ENCODE measurements at regions not wholly inside any gene's neighbourhood (a gene's known extent, or its start where the extent isn't known, plus 50 kb on each side); places are given as distances from the start of the nearest gene placed in this dataset.
"Not testable (repeated sequence)": the region's sequence is repeated elsewhere in the genome, so short reads cannot be mapped to it uniquely, and the experiment has no call there.

GRCh38 chr9:115877852-115878438, 275.6 kb upstream of the PAPPA start:
- no peak for DNase-seq (ENCODE audit: low read depth, low spot score)

GRCh38 chr9:115879451-115879850, 274.1 kb upstream of the PAPPA start:
- no peak for DNase-seq (ENCODE audit: low read depth, low spot score)

DNA sequence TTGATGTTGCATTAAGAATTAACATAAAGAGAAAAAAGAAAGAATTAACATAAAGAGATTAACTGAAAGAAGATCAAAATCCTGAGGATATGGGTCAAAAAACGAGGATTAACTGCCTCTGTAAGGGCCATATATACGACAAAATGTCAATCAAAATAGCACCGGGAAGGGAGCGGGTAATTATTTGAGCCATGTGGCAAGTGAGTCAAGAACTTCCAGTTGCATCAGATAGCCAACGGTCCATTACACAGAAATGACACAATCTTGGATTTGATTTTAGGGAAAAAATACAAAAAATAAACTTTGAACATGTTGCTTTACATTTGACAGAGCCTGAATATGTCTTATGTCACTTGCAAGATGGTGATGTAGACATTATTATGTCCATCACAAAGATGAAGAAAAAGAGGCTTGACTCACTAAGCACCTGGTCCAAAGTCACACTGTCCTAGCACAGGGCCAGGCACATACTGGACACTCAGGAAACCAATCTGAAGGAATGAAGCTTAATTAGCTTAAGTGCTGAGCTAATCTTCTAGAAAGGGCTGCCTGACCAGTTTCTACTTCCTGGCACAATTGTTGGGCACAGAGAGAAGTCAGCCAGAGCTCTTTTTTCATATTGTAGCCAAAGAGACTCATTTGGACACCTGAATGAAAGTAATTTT, 273.2 kb upstream of the PAPPA start:
- no peak for DNase-seq (ENCODE audit: low read depth, low spot score)

DNA sequence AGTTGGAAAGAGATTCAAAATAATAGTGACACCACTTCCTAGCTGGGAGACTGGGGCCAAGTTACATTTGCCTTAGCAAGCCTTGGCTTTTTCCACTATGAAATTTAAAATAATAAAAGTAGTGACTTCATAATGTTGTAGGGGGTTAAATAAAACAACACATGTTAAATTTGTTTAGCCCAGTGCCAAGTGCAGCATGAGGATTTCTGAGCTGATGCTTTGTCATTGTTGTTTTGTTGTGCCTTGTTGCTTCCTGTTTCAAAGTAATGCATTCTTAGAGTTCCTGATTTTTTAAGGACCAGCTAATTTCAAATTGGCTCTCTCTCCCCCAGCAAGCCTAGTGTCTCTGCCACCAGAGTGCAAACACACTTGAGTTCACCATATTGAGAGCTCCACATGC, 270.7 kb upstream of the PAPPA start:
- DNase-seq (ENCODE audit: low read depth, low spot score) = peak; percentile 47

GRCh38 chr9:115883467-115884329, 269.9 kb upstream of the PAPPA start:
- DNase-seq (ENCODE audit: low read depth, low spot score) = peak; percentile 60

DNA sequence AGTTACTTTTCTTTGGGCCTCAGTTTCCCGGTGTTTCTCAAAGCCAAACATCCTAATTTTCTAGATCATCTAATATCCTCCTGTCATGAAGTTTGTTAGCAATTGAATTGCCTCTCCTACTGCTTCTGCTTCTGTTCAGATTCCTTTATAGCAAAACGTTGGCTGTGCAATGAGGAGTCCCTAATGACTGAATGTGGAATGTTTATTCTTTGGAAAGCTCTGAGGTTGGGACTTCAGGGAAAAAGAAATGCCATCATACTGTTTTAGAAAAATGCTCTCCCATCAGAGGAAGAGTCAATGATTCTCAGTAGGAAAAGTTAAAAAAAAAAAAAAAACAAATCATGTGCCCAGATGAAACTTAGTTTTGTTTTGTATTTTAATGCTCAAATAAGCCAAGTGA, 268.7 kb upstream of the PAPPA start:
- peak; percentile 60 for DNase-seq (ENCODE audit: low read depth, low spot score)

GRCh38 chr9:115888131-115888530, 265.5 kb upstream of the PAPPA start:
- no peak for DNase-seq (ENCODE audit: low read depth, low spot score)

- peak; percentile 16 for DNase-seq (ENCODE audit: low read depth, low spot score)
These were observed 261.7 kb upstream of the PAPPA start for GRCh38 chr9:115891929-115892328.

DNA sequence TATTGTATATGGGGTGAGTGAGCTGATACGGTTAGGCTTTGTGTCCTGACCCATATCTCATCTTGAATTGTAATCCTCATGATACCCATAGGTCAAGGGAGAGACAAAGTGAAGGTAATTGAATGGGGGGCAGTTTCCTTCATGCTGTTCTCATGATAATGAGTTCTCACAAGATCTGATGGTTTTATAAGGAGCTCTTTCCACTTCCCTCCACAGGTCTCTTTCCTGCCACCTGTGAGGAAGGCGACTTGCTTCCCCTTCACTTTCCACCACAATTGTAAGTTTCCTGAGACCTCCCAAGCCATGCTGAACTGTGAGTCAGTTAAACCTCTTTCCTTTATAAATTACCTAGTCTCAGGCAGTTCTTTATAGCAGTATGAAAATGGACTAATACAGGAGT, 255.1 kb upstream of the PAPPA start:
- DNase-seq (ENCODE audit: low read depth, low spot score) = not testable (repeated sequence)

DNA sequence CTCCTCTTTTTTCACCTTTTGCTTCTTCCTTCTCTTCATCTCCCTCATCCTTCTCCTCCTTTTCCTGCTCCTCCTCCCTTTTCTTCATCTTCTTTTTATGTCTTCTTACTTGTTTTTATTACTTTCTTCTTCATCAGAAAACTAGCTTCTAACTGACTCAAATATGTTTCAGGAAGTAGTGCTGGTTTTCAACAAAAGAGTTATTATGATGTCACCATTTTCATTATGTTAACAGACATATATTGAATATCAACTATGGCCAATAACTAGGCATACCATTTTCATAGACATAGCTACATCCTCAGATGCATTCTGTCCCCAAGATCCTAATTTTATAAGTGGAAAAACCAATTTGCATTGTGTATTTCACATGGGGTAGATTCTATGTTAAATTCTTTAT, 252.9 kb upstream of the PAPPA start:
- DNase-seq (ENCODE audit: low read depth, low spot score) = no peak

- peak; percentile 29 for DNase-seq (ENCODE audit: low read depth, low spot score)
These were observed 242.6 kb upstream of the PAPPA start for GRCh38 chr9:115910959-115911358.

GRCh38 chr9:115912086-115912485, 241.5 kb upstream of the PAPPA start:
- no peak for DNase-seq (ENCODE audit: low read depth, low spot score)

GRCh38 chr9:115913696-115914095, 239.9 kb upstream of the PAPPA start:
- peak; percentile 58 for DNase-seq (ENCODE audit: low read depth, low spot score)

- no peak for DNase-seq (ENCODE audit: low read depth, low spot score)
These were observed 239.3 kb upstream of the PAPPA start for GRCh38 chr9:115914291-115914690.

GRCh38 chr9:115921301-115921700, 232.3 kb upstream of the PAPPA start:
- no peak for DNase-seq (ENCODE audit: low read depth, low spot score)

GRCh38 chr9:115922444-115922843, 231.1 kb upstream of the PAPPA start:
- no peak for DNase-seq (ENCODE audit: low read depth, low spot score)

DNA sequence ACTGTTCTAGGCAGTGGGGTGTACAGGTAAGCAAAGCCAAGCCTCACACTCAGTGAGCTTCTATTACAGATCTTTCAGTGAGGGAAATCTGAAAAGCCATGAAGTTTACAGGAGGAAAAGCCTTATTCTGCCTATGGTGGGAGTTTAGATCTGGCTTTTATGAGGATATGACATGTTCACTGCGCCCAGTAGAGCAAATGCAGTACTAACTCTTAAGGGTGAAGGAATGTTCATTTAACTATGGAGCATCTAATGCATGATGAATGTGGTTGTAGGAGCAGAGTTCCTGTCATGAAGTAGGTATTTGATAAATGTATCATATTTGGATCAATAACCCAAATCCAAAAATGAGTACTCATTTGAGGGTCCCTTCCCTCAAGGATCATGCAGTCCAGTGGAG, 230.2 kb upstream of the PAPPA start:
- no peak for DNase-seq (ENCODE audit: low read depth, low spot score)

DNA sequence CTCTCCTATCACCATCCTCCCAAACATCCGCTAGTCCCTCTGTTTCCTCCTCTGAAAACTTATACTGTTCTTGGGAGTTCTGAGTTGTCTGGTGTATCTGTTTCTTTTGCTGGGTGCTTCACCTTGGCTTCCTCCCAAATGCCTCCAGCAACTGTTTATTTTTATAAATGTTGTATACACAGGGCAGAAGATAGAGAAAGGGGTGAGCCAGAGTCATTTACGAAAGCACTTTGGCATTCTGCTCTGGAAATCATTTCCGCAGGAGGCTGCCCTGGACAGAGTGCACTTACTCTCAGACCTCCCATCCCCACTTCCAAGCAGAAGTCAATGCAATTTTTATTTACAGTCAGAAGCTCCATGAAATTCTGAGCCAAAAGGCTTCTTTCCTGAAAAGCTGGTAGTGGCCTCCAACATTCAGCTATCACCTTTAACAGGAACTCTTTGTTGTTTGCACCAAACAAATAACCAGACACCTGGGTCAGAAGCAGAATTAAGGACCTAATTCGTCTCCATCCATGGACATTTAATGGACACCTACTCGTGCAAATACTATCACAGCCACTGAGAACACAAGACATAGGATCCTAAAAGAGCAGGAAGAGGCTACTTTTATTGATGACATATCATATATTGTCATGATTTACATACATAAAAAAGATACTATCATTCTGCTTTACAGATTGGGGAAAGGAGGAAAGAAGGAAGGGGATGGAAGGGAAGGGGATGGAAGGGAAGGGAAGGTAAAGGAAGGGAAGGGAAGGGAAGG, 229.5 kb upstream of the PAPPA start:
- DNase-seq (ENCODE audit: low read depth, low spot score) = peak; percentile 41

DNA sequence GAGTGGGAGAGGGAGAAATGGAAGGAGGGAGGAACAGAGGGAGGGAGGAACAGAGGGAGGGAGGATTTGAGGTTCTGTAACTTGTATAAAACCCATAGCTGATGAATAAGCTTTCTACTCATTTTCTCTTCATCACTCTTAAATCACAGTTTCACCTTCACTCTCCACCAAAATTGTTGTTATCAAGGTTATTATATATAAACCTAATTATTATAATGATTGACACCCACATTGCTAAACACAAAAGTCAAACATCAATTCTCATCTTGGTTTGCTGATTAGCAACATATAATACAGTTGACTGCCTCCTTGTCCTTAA, 229.0 kb upstream of the PAPPA start:
- DNase-seq (ENCODE audit: low read depth, low spot score) = no peak

DNA sequence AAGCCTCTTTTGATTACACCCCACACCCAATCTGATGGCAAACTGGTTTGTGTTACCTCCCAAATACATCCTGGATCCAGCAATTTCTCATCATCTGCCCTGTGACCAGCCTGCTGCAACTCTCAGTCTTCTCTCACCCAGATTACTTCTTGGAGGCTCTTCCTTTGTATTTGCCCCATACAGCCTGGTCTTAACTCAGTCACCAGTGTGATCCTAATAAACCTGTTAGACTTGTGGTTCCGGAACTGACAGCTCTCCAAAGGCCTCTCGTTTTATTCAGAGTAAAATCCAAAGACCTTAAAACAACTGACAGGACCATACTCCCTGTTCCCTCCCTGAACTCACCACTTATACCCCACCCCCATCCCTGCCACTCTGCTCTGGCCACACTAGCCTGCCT, 228.2 kb upstream of the PAPPA start:
- no peak for DNase-seq (ENCODE audit: low read depth, low spot score)

- peak; percentile 2 for DNase-seq (ENCODE audit: low read depth, low spot score)
These were observed 223.1 kb upstream of the PAPPA start for GRCh38 chr9:115930472-115930871.

- DNase-seq (ENCODE audit: low read depth, low spot score) = no peak
These were observed 215.1 kb upstream of the PAPPA start for GRCh38 chr9:115938479-115938878.
